ENCODE measurements at regions not wholly inside any gene's neighbourhood (a gene's known extent, or its start where the extent isn't known, plus 50 kb on each side); places are given as distances from the start of the nearest gene placed in this dataset.
"Not testable (repeated sequence)": the region's sequence is repeated elsewhere in the genome, so short reads cannot be mapped to it uniquely, and the experiment has no call there.

GRCh38 chr2:144115739-144116291 lies 404.1 kb downstream of the ZEB2 start:
- no peak for DNase-seq

- no peak for DNase-seq
These were observed 405.2 kb downstream of the ZEB2 start for GRCh38 chr2:144114760-144115159.

GRCh38 chr2:144111437-144111836 lies 408.5 kb downstream of the ZEB2 start:
- no peak for DNase-seq

GRCh38 chr2:144106104-144106503 lies 413.8 kb downstream of the ZEB2 start:
- DNase-seq = not testable (repeated sequence)

- DNase-seq = no peak
These were observed 417.5 kb downstream of the ZEB2 start for GRCh38 chr2:144102386-144102785.

- DNase-seq = no peak
These were observed 420.0 kb downstream of the ZEB2 start for GRCh38 chr2:144099780-144100377.

- no peak for DNase-seq
These were observed 420.6 kb downstream of the ZEB2 start for GRCh38 chr2:144099340-144099739.

- DNase-seq = no peak
These were observed 422.3 kb downstream of the ZEB2 start for GRCh38 chr2:144097440-144098225.

GRCh38 chr2:144096531-144096930 lies 423.4 kb downstream of the ZEB2 start:
- DNase-seq = no peak

- no peak for DNase-seq
These were observed 425.3 kb downstream of the ZEB2 start for GRCh38 chr2:144094408-144095151.

GRCh38 chr2:144091622-144092021 lies 428.3 kb downstream of the ZEB2 start:
- no peak for DNase-seq

- DNase-seq = no peak
These were observed 431.1 kb downstream of the ZEB2 start for GRCh38 chr2:144088863-144089262.

GRCh38 chr2:144086965-144087364 lies 433.0 kb downstream of the ZEB2 start:
- no peak for DNase-seq

- DNase-seq = no peak
These were observed 434.9 kb downstream of the ZEB2 start for GRCh38 chr2:144085016-144085415.

- DNase-seq = no peak
These were observed 435.7 kb downstream of the ZEB2 start for GRCh38 chr2:144084114-144084661.

GRCh38 chr2:144083211-144083610 lies 436.7 kb downstream of the ZEB2 start:
- no peak for DNase-seq

- DNase-seq = no peak
These were observed 437.1 kb downstream of the ZEB2 start for GRCh38 chr2:144082777-144083176.

- no peak for DNase-seq
These were observed 437.6 kb downstream of the ZEB2 start for GRCh38 chr2:144082327-144082726.

GRCh38 chr2:144081272-144081671 lies 438.6 kb downstream of the ZEB2 start:
- no peak for DNase-seq

GRCh38 chr2:144079803-144080202 lies 440.1 kb downstream of the ZEB2 start:
- no peak for DNase-seq

- DNase-seq = no peak
These were observed 440.9 kb downstream of the ZEB2 start for GRCh38 chr2:144078802-144079724.

GRCh38 chr2:144078106-144078505 lies 441.8 kb downstream of the ZEB2 start:
- no peak for DNase-seq

All from activated CD4-positive, alpha-beta T cell treated with anti-CD3 and anti-CD28 coated beads, Interleukin-2, amount 50 U/mL, for 48 hours (primary cell).